Panc1 (cell line): ENCODE measurements at regions not wholly inside any gene's neighbourhood (a gene's known extent, or its start where the extent isn't known, plus 50 kb on each side); places are given as distances from the start of the nearest gene placed in this dataset.

ENCODE experiments used
- ATAC-seq: fragments of 200-7000 bp; cut with Tn5 transposase; 2 replicates; pipeline ENCODE4 v1.9.1; 2020; ENCODE audit warnings: mild to moderate bottlenecking, moderate library complexity
- BruUV-seq: library from RNA; stranded (reverse); fragments of 400-500 nt; replicated peaks from 2 replicates; lab custom pipeline; 2021; lab: Mats Ljungman, UMichigan
- CTCF ChIA-PET: fragments of 300-600 bp; sonication (Branson Sonifier 250); formaldehyde crosslinking; loops from one replicate; lab custom pipeline; 2022; ENCODE audit warnings: antibody characterized with exemption; lab: Charles Lee
- POLR2A ChIA-PET: fragments of 300-600 bp; sonication (Branson Sonifier 250); formaldehyde crosslinking; loops from one replicate; lab custom pipeline; 2022; ENCODE audit warnings: antibody characterized with exemption; lab: Charles Lee
- DNase-seq: peaks from one replicate; pipeline ENCODE4 v3.0.0-alpha.2; 2010; ENCODE audit warnings: low read depth, low spot score
- H3K27ac ChIP-seq: 2 replicates; pipeline ENCODE4 v1.5.1; 2011; ENCODE audit warnings: mild to moderate bottlenecking, low read length, inconsistent platforms
- H3K27me3 ChIP-seq: fragments of 200-500 bp; sonication (Bioruptor generic); 2 replicates; pipeline ENCODE4 v1.6.0; 2014; ENCODE audit warnings: low read length, inconsistent platforms; ENCODE audit not compliant: control insufficient read depth, insufficient read depth
- H3K36me3 ChIP-seq: fragments of 200-500 bp; sonication (Bioruptor generic); 2 replicates; pipeline ENCODE4 v1.5.1; 2014; ENCODE audit warnings: inconsistent platforms, mild to moderate bottlenecking, low read length, moderate library complexity; ENCODE audit not compliant: control insufficient read depth, insufficient read depth
- H3K4me1 ChIP-seq: 2 replicates; pipeline ENCODE4 v1.5.1; 2011; ENCODE audit warnings: inconsistent platforms, mild to moderate bottlenecking, low read length, moderate library complexity; ENCODE audit not compliant: control insufficient read depth, insufficient read depth
- H3K4me3 ChIP-seq, 2 experiments: 2 replicates each; pipeline ENCODE4 v1.5.1; 2011 to 2012; ENCODE audit warnings: low read depth in 2 of 2, low read length in 2 of 2, mild to moderate bottlenecking in 2 of 2, inconsistent platforms in 1 of 2, moderate library complexity in 1 of 2
- H3K9me3 ChIP-seq: fragments of 200-500 bp; sonication (Bioruptor generic); 2 replicates; pipeline ENCODE4 v1.5.1; 2014; ENCODE audit warnings: low read depth, mild to moderate bottlenecking, inconsistent platforms, low read length, moderate library complexity; ENCODE audit not compliant: control insufficient read depth, insufficient read depth
- CTCF ChIP-seq: fragments of 450-650 bp; IDR thresholded peaks from 2 replicates; pipeline ENCODE4 v1.5.1; 2017; ENCODE audit warnings: mild to moderate bottlenecking
- POLR2AphosphoS5 ChIP-seq: IDR thresholded peaks from 2 replicates; pipeline ENCODE4 v1.6.1; 2012; ENCODE audit warnings: mild to moderate bottlenecking, low read depth, low read length, moderate library complexity
- REST ChIP-seq, 2 experiments: IDR thresholded peaks; 2 replicates each; pipeline ENCODE4 v1.6.1; 2011 to 2012; ENCODE audit warnings: low read depth in 2 of 2, control low read depth in 1 of 2, low read length in 1 of 2, mild to moderate bottlenecking in 1 of 2, moderate library complexity in 1 of 2; ENCODE audit not compliant: insufficient read depth in 1 of 2
- SIN3A ChIP-seq: IDR thresholded peaks from 2 replicates; pipeline ENCODE4 v1.6.1; 2012; ENCODE audit warnings: low read depth, mild to moderate bottlenecking, low read length, moderate library complexity, borderline replicate concordance; ENCODE audit not compliant: insufficient read depth
- TCF7L2 ChIP-seq: IDR thresholded peaks from 2 replicates; pipeline ENCODE4 v1.6.1; 2011; ENCODE audit warnings: mild to moderate bottlenecking, low read depth, low read length, inconsistent platforms
- in situ Hi-C: cut with HindIII; loops from 2 replicates; pipeline ENCODE4 v1.10.0; 2016; ENCODE audit warnings: low sequenced_read_pairs, low pct_unique_long_range_greater_than_20kb
- intact Hi-C: fragments of 100-400 bp; cut with micrococcal nuclease; formaldehyde crosslinking; loops from one replicate; pipeline ENCODE4 v1.10.0; 2022; ENCODE audit not compliant: unreplicated experiment

GRCh38 chrX:25503826-25504225 is 488.1 kb upstream of the ARX start:
- H3K27me3 ChIP-seq: no peaks in the 10 kb centered on the region
- in situ Hi-C loops: no loop called here
- ChIA-PET POLR2A (no interaction called here), CTCF (no interaction called here)
- BruUV-seq: no TSS peak
- no peaks in the 10 kb centered on the region for H3K4me1 ChIP-seq
- TF ChIP-seq TCF7L2: no peak
- TF ChIP-seq REST (IDR thresholded peaks at IDR 0.05; ENCODE audit: insufficient read depth in 1 of 2, low read depth in 2 of 2, low read length in 1 of 2): no peak
- no peak for TF ChIP-seq POLR2AphosphoS5
- no peak for TF ChIP-seq SIN3A
- no peak for TF ChIP-seq CTCF
- H3K27ac ChIP-seq: no peak overlapping the region
- no peak overlapping the region for H3K4me3 ChIP-seq
- DNase-seq (no peak), ATAC-seq (no peak)
- no peaks in the 10 kb centered on the region for H3K36me3 ChIP-seq
- no peaks in the 10 kb centered on the region for H3K9me3 ChIP-seq
- intact Hi-C loops: no loop called here

GRCh38 chrX:25507801-25508200 is 492.0 kb upstream of the ARX start:
- CTCF ChIA-PET: no interaction called here
- ATAC-seq (no peak), DNase-seq (no peak)
- no peak for TF ChIP-seq POLR2AphosphoS5
- TF ChIP-seq TCF7L2: no peak
- no peak for TF ChIP-seq SIN3A
- no peak for TF ChIP-seq REST (IDR thresholded peaks at IDR 0.05; ENCODE audit: insufficient read depth in 1 of 2, low read depth in 2 of 2, low read length in 1 of 2)
- no peak for TF ChIP-seq CTCF
- POLR2A ChIA-PET: no interaction called here
- Histone ChIP-seq H3K4me1 (no peaks in the 10 kb centered on the region), H3K4me3 (no peak overlapping the region), H3K36me3 (no peaks in the 10 kb centered on the region), H3K27me3 (no peaks in the 10 kb centered on the region), H3K27ac (no peak overlapping the region), H3K9me3 (no peaks in the 10 kb centered on the region)
- no TSS peak for BruUV-seq
- in situ Hi-C loops: no loop called here
- intact Hi-C loops: no loop called here
